Endometrial microvascular endothelial cells (primary cell): ENCODE measurements at regions not wholly inside any gene's neighbourhood (a gene's known extent, or its start where the extent isn't known, plus 50 kb on each side); places are given as distances from the start of the nearest gene placed in this dataset.

Source experiments
- in situ Hi-C: cut with HindIII; loops from 2 replicates; pipeline ENCODE4 v1.10.0; 2017; ENCODE audit warnings: low sequenced_read_pairs, low pct_unique_long_range_greater_than_20kb; ENCODE audit errors: inconsistent ontology term

- in situ Hi-C loops = no loop called here
These were observed 263.5 kb downstream of the YTHDC2 start for GRCh38 chr5:113776832-113777525.

- in situ Hi-C loops = no loop called here
These were observed 264.7 kb downstream of the YTHDC2 start for GRCh38 chr5:113778147-113778546.

DNA sequence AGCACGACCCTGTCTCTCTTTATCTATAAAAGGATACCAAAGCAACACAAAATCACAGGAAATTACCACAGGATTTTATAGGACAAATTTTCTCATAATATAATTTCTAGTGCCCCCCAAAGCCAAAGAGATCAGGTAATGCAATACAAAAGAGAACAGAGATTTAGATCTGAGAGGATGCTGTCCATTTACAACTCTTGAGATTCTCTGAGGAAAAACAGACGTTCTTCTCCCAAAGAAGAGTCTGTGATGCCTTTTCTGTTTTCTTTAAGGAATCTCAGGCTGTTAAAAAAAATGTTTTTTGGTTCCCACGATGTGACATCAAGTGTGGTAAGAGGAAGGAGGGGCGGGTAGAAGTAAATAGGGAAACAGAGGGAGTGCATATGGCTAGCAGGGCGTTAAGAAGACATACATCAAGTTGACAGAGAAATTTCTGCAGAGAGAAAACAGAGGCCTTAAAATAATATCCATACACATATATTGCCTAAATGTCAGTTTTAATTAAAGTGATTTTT lies 274.7 kb downstream of the YTHDC2 start:
- in situ Hi-C loops = no loop called here

DNA sequence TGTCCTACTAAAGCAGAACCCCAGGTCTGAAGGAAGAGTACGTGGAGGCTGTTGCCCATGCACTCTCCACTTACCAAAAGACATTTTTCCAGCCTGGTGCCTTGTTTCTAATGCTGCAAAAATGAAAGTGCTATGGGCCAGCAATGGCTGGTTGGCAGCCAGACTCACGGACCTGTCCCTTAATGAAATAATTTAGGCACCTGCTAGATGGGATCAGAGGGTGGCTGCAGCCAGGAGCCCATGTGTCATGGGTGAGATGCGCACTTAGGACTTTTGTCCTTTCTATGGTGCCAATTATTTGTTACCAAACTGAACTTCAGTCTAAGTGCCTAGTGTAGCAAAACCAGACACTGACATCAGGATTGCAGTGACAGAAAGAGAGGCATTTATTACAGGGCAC lies 276.3 kb downstream of the YTHDC2 start:
- in situ Hi-C loops = no loop called here

DNA sequence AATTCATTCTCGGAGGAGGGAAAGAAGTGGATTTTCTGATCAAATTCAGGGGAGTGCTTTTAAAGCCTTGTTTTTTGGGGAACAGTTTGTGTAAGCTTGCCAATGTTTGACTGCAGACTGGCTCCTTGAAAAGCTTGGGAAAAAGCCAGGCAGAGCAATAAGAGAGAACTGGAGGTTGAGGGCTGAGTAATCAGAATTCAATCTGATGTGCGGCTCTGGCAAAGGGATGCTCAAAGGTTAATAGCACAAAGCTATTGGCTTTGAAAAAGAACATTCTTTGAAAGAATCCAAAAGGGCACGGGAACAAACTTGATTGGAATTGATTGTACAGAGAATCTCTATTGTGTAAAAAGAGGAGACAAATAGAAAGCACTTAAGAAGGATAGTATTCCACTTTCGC lies 279.3 kb downstream of the YTHDC2 start:
- in situ Hi-C loops = no loop called here

DNA sequence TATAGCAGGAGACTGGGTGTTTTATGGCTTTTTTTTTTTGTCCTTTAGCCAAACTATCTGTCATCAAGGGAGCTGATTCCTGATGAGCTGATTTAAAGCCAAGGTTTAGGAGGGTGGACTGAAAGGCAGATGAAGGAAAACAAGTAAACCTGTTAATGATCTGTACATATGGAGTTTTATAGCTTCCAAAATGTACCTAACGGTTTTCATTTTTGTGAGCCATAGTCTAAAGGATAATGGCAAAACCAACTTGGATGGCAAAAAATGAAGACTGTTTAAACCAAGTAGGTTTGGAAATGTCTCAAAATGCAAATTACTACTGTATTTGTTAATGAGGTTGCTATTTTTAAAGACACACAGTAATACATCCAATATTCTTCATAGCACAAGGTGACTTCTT lies 281.5 kb downstream of the YTHDC2 start:
- in situ Hi-C loops = no loop called here

DNA sequence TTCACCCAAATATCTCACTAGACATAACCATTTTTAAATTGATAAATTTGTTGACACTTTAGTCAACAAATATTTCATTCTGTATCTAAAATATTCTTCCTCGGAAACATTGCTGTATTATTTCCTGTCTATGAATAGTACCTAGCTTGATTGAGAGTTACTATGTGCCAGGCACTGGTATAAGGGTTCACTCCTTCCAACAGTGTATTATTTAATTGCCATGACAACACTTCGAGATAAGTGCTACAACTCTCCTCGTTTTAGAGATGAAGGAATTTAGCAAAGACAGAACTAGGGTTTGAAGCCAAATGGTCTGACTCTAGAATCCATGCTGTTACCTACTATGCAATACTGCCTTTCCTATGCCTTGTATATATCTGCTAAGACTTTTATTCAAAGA lies 287.2 kb downstream of the YTHDC2 start:
- in situ Hi-C loops = no loop called here

- in situ Hi-C loops = no loop called here
These were observed 290.8 kb downstream of the YTHDC2 start for GRCh38 chr5:113804264-113804663.

GRCh38 chr5:113804943-113805342 lies 291.4 kb downstream of the YTHDC2 start:
- in situ Hi-C loops = no loop called here

- in situ Hi-C loops = no loop called here
These were observed 292.8 kb downstream of the YTHDC2 start for GRCh38 chr5:113806250-113806649.

DNA sequence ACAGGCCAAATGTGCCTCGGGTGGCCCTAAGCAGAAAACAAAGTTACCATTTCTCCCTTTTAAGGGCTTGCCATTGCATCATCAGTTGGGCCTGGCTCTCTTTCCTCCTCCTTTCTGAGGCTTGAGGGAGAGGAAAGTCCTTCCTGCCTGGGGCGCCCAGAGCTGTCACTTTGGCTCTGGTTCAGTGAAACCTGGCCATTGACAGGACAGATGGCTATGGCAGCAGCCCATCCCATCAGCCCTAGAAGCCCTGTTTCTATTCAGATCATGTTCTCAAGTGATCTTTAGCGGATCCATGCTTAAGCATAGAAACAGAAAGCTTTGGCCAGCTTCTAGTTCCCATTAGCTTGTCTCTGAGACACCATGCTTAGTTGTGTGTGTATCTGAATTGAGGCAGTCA lies 293.4 kb downstream of the YTHDC2 start:
- in situ Hi-C loops = no loop called here

DNA sequence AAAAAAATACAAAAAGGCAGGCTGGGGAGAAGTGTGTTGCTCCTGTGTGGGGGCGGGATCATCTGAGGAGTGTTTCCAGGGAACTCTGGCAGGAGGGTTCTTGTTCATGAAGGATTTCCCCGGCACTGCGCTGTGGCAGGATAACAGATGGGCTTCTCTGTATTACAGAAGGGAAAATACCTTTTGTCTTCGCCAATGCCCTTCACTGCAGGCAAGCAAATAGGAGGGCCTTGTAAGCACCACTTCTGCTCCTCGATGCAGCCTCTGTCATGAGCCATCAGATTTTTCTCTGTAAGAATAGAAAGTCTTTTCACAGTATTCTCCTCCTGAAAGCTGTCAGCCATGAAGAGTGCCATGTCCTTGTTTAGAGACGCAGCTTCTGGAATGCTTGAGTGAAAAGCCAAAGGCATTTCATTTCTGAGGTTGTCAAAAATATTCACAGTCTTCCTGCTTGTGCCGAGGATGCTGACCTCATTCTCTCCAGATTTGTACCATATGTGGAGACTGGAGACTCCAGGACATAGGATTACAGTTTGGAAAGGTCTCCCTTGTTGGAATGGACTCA lies 294.0 kb downstream of the YTHDC2 start:
- in situ Hi-C loops = no loop called here

GRCh38 chr5:113808956-113809355 lies 295.5 kb downstream of the YTHDC2 start:
- in situ Hi-C loops = no loop called here

- in situ Hi-C loops = no loop called here
These were observed 296.1 kb downstream of the YTHDC2 start for GRCh38 chr5:113809626-113810025.

DNA sequence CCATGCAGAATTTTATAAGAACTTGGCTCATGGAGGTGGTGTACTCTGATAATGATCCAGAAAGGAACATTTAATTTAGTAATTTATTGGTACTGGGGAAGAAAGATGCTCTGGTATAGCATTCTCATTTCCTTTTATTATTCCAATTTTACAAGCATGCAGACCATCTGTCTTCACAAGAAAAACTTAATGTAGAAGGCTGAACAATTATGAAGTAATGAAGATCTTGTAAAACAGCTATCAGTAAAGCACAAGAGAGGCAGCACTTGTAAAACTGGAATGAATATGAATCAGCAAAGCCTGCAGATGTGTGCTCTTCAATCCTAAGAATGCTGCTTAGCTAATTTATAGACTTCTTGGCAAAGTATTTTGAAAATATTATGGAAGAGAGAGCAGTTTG lies 300.0 kb downstream of the YTHDC2 start:
- in situ Hi-C loops = no loop called here

DNA sequence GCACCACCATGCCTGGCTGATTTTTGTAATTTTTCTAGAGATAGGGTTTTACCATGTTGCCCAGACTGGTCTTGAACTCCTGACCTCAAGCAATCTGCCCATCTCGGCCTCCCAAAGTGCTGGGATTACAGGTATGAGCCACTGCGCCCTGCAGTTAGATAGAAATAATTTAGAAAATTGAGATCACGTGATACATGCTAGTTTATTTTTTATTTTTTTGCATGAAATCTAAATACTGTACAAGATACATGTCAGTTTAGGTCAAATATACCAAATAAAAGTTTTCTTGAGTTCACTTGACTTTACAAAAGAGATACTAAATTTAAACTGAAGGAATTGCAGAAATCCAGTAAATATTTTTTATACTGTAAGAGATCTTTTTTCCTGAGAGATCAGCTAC lies 304.2 kb downstream of the YTHDC2 start:
- in situ Hi-C loops = no loop called here

DNA sequence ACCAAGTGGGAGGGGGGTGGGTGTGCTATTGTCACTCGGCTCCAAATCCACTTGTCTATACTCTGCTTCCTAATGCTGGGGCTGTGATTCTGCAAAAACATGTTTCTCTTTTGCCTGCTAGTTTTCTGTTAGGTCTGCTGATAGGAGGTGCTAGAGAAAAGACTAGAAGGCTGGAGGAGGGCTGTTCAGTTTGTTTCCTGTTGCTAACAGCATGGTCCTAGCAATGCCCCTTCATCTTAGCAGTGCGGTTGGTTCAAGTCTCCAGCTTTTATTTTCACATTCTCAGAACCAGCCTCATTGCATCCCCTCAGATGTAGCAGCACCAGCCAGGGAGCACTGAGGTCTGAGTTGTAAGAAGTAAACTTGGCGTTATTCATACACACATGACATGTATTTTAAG lies 310.2 kb downstream of the YTHDC2 start:
- in situ Hi-C loops = no loop called here

DNA sequence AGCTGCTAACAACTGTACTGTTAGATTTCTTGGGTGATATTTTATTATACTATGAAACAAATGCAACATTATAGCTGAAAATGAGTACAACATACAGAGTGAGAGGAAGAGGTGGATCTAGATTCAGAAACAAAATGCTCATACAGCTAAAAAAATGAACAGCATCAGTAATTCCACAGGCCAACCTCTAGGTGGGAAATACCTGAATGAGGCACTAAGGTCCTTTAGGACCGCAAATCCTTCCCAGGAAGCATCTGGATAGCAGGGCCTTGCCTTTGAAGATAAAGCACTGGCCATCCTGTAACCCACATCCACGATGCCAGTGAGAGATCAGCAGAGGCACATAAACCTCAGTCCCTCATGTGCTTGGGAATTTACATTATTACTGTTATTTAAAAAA lies 310.8 kb downstream of the YTHDC2 start:
- in situ Hi-C loops = no loop called here

- in situ Hi-C loops = no loop called here
These were observed 311.7 kb downstream of the YTHDC2 start for GRCh38 chr5:113825176-113825575.

DNA sequence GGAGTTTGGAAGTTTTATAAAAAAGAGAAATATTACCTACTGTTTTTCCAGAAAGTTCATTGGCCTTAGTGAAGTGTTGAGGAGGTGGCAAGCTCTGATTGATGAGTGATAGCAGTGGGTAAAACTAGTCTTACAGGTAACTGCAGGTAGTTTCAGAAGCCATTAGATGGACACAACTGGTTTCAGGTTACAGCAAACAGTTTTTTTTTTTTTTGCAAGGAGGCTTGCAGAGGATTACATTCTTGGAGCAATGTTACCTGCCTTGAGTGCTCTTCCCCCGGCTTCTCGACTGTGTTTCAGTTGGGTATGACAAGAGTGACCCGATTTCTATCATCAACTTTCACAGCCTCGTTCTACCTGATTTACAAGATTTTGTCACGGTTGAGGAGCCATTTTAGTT lies 333.4 kb downstream of the YTHDC2 start:
- in situ Hi-C loops = no loop called here

- in situ Hi-C loops = no loop called here
These were observed 350.9 kb downstream of the YTHDC2 start for GRCh38 chr5:113864437-113864836.
